Chondrocyte (in vitro differentiated cells): ENCODE measurements at regions not wholly inside any gene's neighbourhood (a gene's known extent, or its start where the extent isn't known, plus 50 kb on each side); places are given as distances from the start of the nearest gene placed in this dataset.

Source experiments
- DNase-seq: peaks from one replicate; pipeline ENCODE4 v3.0.0; 2021; ENCODE audit warnings: mixed read lengths, low spot score
- H3K27ac Mint-ChIP-seq: one replicate; pipeline ENCODE4 v1.8.0; 2021; ENCODE audit warnings: mild to moderate bottlenecking, moderate library complexity, mixed read lengths; ENCODE audit not compliant: unreplicated experiment
- H3K27me3 Mint-ChIP-seq: 2 replicates; pipeline ENCODE4 v1.8.0; 2021; ENCODE audit warnings: low read depth, mixed read lengths
- H3K36me3 Mint-ChIP-seq: 2 replicates; pipeline ENCODE4 v1.8.0; 2021; ENCODE audit warnings: low read depth, mixed read lengths
- H3K4me1 Mint-ChIP-seq: 2 replicates; pipeline ENCODE4 v1.8.0; 2021; ENCODE audit warnings: low read depth, mild to moderate bottlenecking, mixed read lengths
- H3K4me3 Mint-ChIP-seq: one replicate; pipeline ENCODE4 v1.8.0; 2021; ENCODE audit warnings: mild to moderate bottlenecking, moderate library complexity, mixed read lengths; ENCODE audit not compliant: unreplicated experiment
- H3K9me3 Mint-ChIP-seq: 2 replicates; pipeline ENCODE4 v1.8.0; 2021; ENCODE audit warnings: low read depth, mixed read lengths
- TF ChIP-seq, protein P1 (sequence below): fragments of 200-600 bp; sonication (generic); IDR thresholded peaks from 2 replicates; pipeline ENCODE4 v1.5.0; 2021; ENCODE audit warnings: antibody characterized with exemption, mild to moderate bottlenecking, moderate library complexity

DNA sequence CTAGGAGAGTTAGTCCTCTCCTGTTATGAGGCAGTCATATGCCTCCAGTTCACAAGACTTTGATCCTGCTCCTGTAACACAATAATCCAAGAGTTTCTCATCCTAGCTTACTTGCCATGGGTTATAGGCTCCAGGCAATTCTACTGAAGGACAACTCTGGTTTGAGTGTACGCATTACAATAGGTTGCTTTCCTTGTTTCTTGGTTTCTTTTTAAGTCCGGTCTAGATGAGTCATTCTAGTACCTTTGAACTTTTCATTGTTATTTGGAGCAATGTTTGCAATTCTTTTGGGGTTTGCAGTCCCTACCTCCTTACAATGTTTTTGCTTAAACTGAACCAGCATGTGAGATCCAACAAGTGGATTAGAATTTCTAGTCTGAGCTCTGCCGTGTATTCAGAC, 109.1 kb downstream of the ANAPC4 start:
- Mint-ChIP-seq H3K9me3 (peaks cover 7% of the 10 kb centered on the region), H3K4me1 (no peaks in the 10 kb centered on the region), H3K27me3 (no peaks in the 10 kb centered on the region), H3K4me3 (no peak overlapping the region), H3K27ac (no peak overlapping the region), H3K36me3 (no peaks in the 10 kb centered on the region)
- DNase-seq, result no peak
- TF ChIP-seq, protein P1, sequence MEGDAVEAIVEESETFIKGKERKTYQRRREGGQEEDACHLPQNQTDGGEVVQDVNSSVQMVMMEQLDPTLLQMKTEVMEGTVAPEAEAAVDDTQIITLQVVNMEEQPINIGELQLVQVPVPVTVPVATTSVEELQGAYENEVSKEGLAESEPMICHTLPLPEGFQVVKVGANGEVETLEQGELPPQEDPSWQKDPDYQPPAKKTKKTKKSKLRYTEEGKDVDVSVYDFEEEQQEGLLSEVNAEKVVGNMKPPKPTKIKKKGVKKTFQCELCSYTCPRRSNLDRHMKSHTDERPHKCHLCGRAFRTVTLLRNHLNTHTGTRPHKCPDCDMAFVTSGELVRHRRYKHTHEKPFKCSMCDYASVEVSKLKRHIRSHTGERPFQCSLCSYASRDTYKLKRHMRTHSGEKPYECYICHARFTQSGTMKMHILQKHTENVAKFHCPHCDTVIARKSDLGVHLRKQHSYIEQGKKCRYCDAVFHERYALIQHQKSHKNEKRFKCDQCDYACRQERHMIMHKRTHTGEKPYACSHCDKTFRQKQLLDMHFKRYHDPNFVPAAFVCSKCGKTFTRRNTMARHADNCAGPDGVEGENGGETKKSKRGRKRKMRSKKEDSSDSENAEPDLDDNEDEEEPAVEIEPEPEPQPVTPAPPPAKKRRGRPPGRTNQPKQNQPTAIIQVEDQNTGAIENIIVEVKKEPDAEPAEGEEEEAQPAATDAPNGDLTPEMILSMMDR, result no peak

DNA sequence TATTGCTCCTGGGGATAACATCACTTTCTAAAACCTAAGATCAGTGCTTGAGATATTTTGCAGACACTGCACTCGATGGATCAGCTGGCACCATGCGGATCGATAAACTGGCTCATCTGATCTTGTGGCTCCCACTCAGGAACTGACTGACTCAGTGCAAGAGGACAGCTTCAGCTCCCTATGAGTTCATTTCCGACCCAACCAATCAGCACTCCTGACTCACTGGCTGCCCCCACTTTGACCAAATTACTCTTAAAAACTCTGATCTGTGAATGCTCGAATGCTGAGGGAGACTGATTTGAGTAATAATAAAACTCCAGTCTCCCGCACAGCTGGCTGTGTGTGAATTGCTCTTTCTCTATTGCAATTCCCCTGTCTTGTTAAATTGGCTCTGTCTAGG, 110.1 kb downstream of the ANAPC4 start:
- DNase-seq, result no peak
- peaks cover 11% of the 10 kb centered on the region for H3K9me3 Mint-ChIP-seq
- no peaks in the 10 kb centered on the region for H3K4me1 Mint-ChIP-seq
- H3K27ac Mint-ChIP-seq, result no peak overlapping the region
- peaks cover 2% of the 10 kb centered on the region for H3K36me3 Mint-ChIP-seq
- H3K4me3 Mint-ChIP-seq, result no peak overlapping the region
- no peaks in the 10 kb centered on the region for H3K27me3 Mint-ChIP-seq
- TF ChIP-seq, protein P1, result no peak

DNA sequence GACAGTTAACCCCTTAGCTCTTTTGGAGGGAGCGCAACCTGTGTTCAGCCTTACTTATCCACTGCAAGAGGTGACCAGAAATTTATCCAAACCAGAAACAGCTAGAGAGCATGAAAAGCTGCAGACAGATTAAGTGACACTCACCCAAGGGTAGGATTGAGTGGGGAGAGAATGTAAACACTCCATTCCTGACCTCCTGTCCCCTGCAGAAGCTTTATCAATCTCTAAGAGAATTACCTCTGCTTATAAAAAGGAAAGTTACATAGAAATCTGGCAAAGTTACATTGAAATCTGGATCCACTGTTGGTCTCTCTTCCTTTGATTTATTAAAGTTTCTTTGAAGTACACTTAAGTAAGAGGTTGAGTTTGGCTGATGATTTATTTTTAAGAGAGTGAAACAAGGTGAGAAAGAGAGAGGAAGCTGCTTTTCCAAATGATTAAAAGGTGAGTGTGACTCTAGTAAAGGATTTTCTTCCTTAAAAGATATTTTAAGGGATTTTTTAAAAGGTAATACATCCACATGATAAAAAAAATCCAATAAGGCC, 112.3 kb downstream of the ANAPC4 start:
- Mint-ChIP-seq H3K36me3 (peaks cover 2% of the 10 kb centered on the region), H3K27me3 (no peaks in the 10 kb centered on the region), H3K4me3 (no peak overlapping the region), H3K9me3 (peaks cover 17% of the 10 kb centered on the region), H3K4me1 (no peaks in the 10 kb centered on the region), H3K27ac (no peak overlapping the region)
- TF ChIP-seq, protein P1, result no peak
- no peak for DNase-seq

DNA sequence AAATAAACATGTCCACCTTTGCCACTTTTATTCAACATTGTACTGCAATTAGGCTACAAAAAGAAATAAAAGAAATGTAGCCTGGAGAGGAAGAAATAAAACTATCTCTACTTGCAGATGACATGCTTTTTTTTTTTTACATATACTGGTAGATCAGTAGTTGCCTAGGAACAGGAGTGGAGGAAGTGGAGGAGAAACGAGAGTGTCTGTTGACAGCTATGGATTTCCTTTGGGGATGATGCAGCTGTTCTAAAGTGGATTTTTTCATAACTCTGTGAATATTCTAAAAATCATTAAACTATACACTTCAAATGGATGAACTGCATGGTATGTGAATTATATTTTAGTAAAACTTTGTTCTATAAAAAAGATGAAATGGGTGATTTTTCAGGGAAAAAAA, 116.4 kb downstream of the ANAPC4 start:
- H3K4me1 Mint-ChIP-seq, result no peaks in the 10 kb centered on the region
- H3K27me3 Mint-ChIP-seq, result peaks cover 5% of the 10 kb centered on the region
- peaks cover 2% of the 10 kb centered on the region for H3K36me3 Mint-ChIP-seq
- TF ChIP-seq, protein P1, result no peak
- peaks cover 11% of the 10 kb centered on the region for H3K9me3 Mint-ChIP-seq
- no peak for DNase-seq
- no peak overlapping the region for H3K4me3 Mint-ChIP-seq
- H3K27ac Mint-ChIP-seq, result no peak overlapping the region

DNA sequence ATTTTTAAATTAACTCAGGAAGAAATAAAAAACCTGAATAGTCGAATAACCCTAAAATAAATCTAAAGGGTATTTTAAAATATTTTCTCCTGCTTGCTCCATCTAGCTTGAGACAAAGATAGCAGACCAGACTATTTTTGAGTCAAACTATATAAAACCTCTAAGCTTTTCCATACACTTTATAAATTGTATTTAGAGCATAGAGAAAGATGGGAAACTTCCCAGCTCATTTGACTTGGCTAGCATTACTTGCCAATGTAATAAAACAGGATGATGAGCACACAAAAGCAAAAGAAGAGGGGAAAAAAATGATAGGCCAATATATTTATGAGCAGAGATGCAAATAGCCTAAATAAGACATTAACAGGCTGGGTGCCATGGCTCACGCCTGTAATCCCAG, 117.1 kb downstream of the ANAPC4 start:
- no peak overlapping the region for H3K27ac Mint-ChIP-seq
- H3K9me3 Mint-ChIP-seq, result peaks cover 11% of the 10 kb centered on the region
- peaks cover 2% of the 10 kb centered on the region for H3K36me3 Mint-ChIP-seq
- DNase-seq, result no peak
- peaks cover 8% of the 10 kb centered on the region for H3K27me3 Mint-ChIP-seq
- no peaks in the 10 kb centered on the region for H3K4me1 Mint-ChIP-seq
- H3K4me3 Mint-ChIP-seq, result no peak overlapping the region
- TF ChIP-seq, protein P1, result no peak
